NCI-H1105 (cell line): ENCODE measurements at regions not wholly inside any gene's neighbourhood (a gene's known extent, or its start where the extent isn't known, plus 50 kb on each side); places are given as distances from the start of the nearest gene placed in this dataset.

Experiments used
- DNase-seq: peaks from one replicate; lab custom pipeline; 2025; lab: John Stamatoyannopoulos, UW

GRCh38 chr20:51217347-51218045 is 194.6 kb upstream of the KCNG1 start:
- DNase-seq, result no peak

GRCh38 chr20:51216850-51217249 is 193.9 kb upstream of the KCNG1 start:
- no peak for DNase-seq

GRCh38 chr20:51212816-51213215 is 189.9 kb upstream of the KCNG1 start:
- DNase-seq, result no peak

- no peak for DNase-seq
Observed at GRCh38 chr20:51211191-51211590, 188.3 kb upstream of the KCNG1 start.

GRCh38 chr20:51210084-51210483 is 187.2 kb upstream of the KCNG1 start:
- no peak for DNase-seq

GRCh38 chr20:51208162-51208561 is 185.3 kb upstream of the KCNG1 start:
- no peak for DNase-seq

GRCh38 chr20:51206032-51206662 is 183.2 kb upstream of the KCNG1 start:
- no peak for DNase-seq

- DNase-seq, result no peak
Observed at GRCh38 chr20:51204794-51205193, 181.9 kb upstream of the KCNG1 start.

GRCh38 chr20:51204051-51204715 is 181.3 kb upstream of the KCNG1 start:
- DNase-seq, result no peak

GRCh38 chr20:51202304-51202703 is 179.4 kb upstream of the KCNG1 start:
- DNase-seq, result no peak

GRCh38 chr20:51199920-51200319 is 177.0 kb upstream of the KCNG1 start:
- no peak for DNase-seq

- DNase-seq, result no peak
Observed at GRCh38 chr20:51198876-51199523, 176.1 kb upstream of the KCNG1 start.

GRCh38 chr20:51198238-51198637 is 175.3 kb upstream of the KCNG1 start:
- no peak for DNase-seq

- no peak for DNase-seq
Observed at GRCh38 chr20:51196991-51197651, 174.2 kb upstream of the KCNG1 start.

- no peak for DNase-seq
Observed at GRCh38 chr20:51195990-51196389, 173.1 kb upstream of the KCNG1 start.

- DNase-seq, result no peak
Observed at GRCh38 chr20:51195419-51195901, 172.6 kb upstream of the KCNG1 start.

GRCh38 chr20:51193066-51193772 is 170.3 kb upstream of the KCNG1 start:
- DNase-seq, result no peak

GRCh38 chr20:51190783-51191180 is 167.9 kb upstream of the KCNG1 start:
- no peak for DNase-seq

- no peak for DNase-seq
Observed at GRCh38 chr20:51189814-51190782, 167.2 kb upstream of the KCNG1 start.

- no peak for DNase-seq
Observed at GRCh38 chr20:51188941-51189340, 166.0 kb upstream of the KCNG1 start.
